NT2/D1 (cell line): ENCODE measurements at regions not wholly inside any gene's neighbourhood (a gene's known extent, or its start where the extent isn't known, plus 50 kb on each side); places are given as distances from the start of the nearest gene placed in this dataset.

Experiments
- SUZ12 ChIP-seq: IDR thresholded peaks from 2 replicates; pipeline ENCODE4 v1.6.1; 2011; ENCODE audit not compliant: insufficient read length, insufficient read depth; ENCODE audit errors: extremely low read depth
- YY1 ChIP-seq: IDR thresholded peaks from 2 replicates; pipeline ENCODE4 v1.6.1; 2011; ENCODE audit not compliant: insufficient read length, insufficient read depth
- ZNF274 ChIP-seq: IDR thresholded peaks from 2 replicates; pipeline ENCODE4 v1.6.1; 2011; ENCODE audit warnings: mild to moderate bottlenecking, low read depth, low read length

- TF ChIP-seq YY1 (no peak), ZNF274 (no peak), SUZ12 (no peak)
Measured at GRCh38 chr6:28785962-28786679, 137.7 kb downstream of the TRIM27 start.
